ENCODE measurements at regions not wholly inside any gene's neighbourhood (a gene's known extent, or its start where the extent isn't known, plus 50 kb on each side); places are given as distances from the start of the nearest gene placed in this dataset.
"Not testable (repeated sequence)": the region's sequence is repeated elsewhere in the genome, so short reads cannot be mapped to it uniquely, and the experiment has no call there.

DNA sequence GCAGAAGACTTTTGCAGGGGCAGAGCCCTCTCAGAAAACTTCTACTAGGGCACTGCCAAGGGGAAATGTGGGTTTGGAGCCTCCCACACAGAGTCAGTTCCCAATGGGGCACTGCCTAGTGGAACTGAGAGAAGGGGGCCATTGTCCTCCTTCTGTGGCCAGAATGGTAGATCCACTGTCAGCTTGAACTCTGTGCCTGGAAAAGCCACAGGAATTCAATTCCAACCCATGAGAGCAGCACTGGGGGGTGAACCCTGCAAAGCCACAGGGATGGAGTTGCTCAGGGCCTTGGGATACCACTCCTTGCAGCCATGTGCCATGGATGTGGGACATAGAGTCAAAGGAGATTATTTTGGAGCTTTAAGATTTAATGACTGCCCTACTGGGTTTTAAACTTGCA is 262.2 kb upstream of the SEMA3C start:
- DNase-seq (ENCODE audit: low spot score): no peak

DNA sequence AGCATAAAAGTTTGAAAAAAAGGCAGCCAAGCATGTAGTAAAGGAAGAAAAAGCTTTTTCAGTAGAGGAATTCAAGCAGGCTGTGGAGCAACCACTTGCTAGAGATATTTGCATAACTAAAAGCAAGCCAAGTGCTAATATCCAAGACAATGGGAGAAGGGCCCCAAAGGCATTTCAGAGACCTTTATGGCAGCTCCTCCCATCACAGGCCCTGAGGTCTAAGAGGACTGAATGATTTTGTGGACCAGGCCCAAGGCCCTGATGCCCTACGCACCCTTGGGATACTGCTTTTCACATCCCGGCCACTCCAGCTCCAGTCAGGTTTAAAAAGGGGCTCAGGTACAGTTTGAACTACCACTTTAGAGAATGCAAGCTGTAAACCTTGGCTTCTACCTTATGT is 261.7 kb upstream of the SEMA3C start:
- DNase-seq (ENCODE audit: low spot score): no peak

DNA sequence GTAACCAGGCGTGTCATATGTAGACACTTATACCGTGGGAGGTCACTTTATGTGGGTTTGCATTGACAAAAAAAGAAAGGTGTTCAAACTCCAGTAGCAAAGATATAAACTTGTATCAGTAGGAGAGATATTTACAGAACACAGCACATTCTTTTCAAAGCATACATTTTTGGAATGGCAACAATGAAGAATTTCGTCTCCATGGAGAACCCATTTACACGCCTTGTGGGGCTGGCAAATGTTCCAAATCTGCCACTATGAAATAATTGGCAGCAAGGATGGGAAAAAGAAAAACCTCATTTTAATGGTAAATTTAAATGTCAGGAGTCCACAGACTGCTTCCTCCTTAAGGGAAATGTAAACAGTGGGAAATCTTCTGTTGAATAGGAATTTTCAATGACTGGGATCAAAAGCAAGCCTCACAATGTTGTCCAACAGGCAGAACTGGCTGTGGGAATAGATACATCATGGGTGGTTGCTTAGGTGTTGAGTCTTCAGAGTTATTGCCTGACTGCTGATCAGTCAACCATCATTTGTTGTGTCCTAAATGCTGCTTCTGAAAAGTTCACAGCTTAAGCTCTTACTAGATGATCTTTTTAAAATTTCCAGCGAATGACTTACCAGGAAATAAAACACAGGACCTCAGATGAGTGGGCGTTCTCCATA is 256.6 kb upstream of the SEMA3C start:
- DNase-seq (ENCODE audit: low spot score): no peak

DNA sequence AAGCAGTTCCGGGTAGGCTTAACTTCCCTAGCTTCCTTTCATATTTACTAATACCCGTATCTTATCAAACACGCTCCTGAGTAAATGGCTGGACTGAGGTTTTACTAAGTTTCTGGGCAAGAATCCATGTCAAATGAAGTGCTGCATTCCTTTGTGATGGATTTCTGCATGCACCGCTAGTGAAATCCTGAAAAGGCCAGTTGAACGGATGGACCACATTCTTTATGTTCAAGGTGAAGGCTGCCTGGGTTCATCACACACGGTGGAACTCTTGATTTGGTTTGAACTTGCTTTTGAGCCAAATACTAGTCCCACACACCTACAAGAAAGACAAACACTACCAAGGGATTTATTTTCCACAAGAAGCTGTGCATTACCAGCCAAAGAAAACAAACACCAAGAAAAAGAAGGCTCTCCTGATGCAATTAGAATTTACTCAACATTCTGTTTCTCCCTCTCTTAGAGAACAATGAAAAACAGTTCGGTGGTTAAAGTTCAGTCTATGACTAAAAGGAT is 255.0 kb upstream of the SEMA3C start:
- DNase-seq (ENCODE audit: low spot score): no peak

DNA sequence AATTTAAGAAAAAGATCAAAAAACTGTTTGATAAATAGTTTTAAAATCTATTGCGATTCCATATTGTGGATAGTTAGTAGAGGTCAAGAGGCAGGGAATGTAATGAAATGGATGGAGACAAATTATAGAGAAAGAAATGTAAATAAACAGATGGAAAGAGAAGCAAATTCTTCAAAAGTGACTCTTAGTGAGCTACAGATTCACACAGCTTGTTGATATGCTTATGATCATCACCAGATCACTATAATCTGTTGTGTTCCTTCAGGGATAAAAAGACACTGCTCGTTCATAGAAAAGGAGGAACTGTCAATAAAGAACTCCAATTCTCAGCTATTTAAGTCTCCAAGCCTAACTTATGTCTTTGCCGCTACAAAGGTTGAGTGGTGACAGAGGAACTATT is 251.4 kb upstream of the SEMA3C start:
- no peak for DNase-seq (ENCODE audit: low spot score)

DNA sequence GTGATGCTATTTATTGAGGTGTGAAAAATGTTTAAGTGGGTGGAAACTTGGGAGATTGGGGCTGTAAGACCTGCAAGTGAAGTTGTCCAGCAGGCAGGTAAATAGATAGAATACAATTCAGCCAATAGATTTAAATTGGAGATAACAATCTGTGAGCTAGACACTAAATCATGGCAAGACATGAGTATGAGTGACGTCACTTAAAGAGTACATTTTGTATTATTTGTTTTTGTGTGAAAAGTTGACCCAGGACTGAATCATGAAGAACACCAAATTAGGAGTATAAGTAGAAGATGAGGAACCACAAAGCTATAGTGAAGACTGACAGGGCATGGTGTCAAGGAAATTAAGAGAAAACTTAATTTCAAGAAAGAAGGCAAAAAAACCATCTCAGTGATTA is 249.1 kb upstream of the SEMA3C start:
- DNase-seq (ENCODE audit: low spot score): no peak

DNA sequence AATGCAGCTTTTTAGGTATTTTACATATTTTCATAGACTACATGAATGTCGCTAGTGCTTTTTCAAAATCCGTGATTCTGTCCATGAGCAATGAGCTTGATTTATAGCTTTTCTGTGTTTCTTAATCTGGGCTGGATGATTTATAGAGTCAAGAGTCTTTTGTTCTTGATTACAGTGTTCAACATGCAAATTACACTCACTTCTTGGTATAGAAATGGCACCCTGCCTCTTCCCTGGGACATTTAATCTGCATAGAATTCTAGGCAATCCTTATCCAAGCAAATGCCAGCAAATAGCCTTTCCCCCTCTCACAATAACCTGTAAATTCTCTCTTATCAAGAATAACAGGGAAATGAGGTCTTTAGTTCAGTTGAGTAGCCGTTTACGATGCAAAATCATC is 246.2 kb upstream of the SEMA3C start:
- no peak for DNase-seq (ENCODE audit: low spot score)

DNA sequence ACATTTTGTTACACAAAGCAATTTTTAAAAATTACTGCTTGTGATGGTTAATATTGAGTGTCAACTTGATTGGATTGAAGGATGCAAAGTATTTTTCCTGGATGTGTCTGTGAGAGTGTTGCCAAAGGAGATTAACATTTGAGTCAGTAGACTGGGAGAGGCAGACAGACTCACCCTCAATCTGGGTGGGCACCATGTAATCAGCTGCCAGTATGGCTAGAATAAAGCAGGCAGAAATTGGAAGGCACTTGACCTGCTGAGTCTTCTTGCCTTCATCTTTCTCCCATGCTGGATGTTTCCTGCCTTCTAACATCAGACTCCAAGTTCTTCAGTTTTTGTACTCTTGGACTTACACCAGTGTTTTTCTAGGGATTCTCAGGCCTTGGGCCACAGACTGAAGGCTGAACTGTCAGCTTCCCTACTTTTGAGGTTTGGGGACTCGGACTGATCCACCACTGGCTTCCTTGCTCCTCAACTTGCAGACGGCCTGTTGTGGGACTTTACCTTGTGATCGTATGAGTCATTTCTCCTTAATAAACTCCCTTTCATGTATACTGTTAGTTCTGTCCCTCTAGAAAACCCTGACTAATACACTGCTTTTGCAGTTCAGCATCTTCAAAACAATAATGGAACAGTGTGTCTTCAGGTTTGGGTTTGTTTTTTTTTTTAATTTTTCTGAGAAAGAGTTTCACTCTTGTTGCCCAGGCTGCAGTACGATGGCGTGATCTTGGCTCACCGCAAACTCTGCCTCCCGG is 244.1 kb upstream of the SEMA3C start:
- no peak for DNase-seq (ENCODE audit: low spot score)

DNA sequence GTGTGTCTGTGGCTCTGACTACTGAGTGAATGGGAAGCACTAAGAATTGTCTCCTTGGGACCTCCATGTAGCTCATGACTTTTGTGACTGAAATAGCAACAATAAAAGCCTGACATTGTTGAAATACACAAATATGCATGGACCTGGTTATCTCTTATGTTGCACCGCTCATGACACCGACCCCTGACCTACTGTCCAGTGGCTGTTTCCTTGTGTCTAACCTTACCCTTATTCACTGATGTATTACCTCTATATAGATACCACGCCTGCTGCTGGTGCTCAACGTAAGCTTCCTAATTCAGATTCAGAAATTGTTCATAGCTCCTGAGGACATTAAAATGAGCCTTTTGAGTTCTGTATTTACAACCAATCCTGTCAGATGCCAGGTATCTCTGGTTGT is 243.4 kb upstream of the SEMA3C start:
- DNase-seq (ENCODE audit: low spot score): no peak

DNA sequence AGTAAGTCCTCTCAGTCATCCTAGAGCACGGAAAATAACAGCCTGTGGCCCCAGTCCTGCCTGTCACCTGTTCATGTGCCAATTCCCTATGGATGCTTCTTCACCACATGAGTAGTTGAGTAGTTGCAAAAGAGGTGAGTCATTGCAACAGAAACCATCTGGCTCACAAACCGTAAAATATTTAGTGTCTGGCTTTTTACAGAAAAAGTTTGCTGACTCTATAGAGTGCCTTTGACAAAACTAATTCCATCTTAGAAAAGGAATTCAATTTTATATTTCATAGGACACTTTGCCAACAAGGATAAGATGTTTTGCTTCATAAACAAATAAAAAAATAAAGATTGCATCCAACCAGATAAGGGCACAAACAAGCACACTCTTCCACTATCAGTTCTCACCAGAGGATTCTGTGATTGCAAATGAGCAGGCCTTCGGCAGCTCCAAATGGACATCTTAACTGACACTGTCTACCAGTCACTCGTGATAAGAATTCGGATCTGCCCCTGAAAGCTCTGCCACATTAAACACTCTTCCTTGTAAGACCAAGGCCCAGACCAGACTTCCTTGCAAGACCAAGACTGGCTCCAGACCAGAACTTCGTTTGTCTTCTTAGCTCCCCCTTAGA is 242.7 kb upstream of the SEMA3C start:
- DNase-seq (ENCODE audit: low spot score): peak; percentile 62

DNA sequence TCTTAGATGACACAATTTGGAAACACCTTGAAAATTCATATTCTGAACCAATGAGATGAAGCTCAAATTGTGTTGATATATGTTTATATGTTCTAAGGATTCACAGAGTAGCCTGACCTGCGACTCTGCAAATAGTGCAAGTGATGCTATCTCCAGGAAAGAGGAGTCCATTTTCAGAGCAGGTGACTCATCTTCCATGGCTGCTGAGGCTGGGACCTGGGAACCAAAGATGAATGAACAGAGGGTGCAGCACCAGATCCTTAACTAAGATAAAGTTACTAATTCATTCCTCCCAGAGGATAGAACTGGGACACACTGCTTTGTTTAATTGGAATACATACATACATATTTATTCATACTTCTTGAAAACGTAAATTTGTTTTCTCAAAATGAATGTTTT is 240.6 kb upstream of the SEMA3C start:
- DNase-seq (ENCODE audit: low spot score): no peak

DNA sequence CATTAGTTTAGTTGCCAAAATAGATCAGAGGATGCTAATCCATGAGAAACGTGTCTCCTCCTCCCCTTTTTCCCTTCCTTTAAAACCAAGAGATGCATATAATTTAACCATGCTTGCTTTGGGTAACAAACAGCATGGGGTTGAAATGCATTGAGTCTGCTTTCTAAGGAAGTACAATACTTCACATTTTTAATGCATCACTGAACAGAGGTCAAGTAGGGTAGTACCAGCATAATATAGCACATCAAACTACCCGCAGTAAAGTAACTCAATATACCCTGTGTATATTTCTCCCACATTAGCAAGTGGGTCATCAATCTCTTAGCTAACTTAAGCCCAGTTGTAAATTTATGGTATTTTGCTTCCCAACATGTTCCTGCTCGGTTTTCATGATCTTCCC is 239.3 kb upstream of the SEMA3C start:
- no peak for DNase-seq (ENCODE audit: low spot score)

DNA sequence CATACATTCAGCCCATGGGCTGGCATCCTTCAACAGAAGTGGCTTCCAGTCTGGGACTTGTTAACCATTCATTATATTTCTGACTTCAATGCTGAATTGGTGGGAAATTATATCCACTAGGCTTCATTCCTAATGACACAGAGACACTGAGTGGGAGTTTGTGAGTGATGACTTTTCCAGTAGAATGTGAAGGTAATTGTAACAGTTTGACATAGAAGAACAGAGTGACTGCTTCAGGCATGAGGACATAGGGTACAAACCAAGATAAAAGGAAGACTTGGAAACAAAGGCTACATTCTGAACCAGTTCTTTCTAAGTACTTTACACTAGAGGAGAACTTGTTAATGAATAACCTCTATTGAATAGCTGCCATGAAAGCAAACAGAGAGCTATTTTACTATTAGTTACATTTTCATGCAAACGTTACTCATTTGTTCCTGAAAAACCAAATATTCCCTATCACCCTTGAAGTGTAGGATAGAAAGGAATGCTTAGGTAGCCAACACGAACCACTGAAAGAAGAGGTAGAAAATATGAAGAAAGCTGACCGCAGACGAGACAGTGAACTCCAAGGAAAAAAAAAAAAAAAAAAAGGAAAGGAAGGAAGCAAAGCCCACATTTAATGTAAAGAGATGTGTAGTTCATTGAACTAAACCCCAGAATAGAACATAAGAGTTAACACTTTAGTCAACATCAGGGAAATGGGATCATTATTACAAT is 237.0 kb upstream of the SEMA3C start:
- DNase-seq (ENCODE audit: low spot score): no peak

DNA sequence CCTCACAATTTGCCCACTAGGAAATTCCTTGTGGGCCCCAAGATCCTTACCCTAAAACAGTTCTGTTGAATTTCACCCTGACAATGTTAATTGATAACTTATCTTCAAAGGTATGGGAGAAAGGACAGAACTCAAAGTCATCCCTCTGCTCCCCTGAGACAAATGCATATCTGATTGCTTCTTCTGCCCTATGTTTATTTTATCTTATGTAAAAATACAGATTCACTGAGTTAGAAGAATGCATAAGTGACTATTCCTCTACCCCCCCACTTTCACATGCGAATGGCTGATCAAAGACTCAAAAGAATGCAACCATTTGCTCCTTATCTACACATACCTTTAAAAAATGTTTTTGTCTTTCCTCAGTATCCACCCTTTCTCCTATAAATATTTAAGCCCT is 235.7 kb upstream of the SEMA3C start:
- no peak for DNase-seq (ENCODE audit: low spot score)

DNA sequence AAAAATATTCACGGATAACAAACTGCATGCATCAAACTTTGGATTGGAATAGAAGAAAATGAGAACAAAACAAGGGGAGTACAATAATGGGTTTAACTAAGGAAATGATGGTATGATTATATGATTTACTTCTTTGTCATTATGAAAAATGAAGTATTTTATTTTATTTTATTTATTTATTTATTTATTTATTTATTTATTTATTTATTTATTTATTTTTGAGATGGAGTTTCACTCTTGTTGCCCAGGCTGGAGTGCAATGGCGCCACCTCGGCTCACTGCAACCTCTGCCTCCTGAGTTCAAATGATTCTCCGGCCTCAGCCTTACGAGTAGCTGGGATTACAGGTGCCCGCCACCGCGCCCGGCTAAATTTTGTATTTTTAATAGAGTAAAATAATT is 234.1 kb upstream of the SEMA3C start:
- not testable (repeated sequence) for DNase-seq (ENCODE audit: low spot score)

DNA sequence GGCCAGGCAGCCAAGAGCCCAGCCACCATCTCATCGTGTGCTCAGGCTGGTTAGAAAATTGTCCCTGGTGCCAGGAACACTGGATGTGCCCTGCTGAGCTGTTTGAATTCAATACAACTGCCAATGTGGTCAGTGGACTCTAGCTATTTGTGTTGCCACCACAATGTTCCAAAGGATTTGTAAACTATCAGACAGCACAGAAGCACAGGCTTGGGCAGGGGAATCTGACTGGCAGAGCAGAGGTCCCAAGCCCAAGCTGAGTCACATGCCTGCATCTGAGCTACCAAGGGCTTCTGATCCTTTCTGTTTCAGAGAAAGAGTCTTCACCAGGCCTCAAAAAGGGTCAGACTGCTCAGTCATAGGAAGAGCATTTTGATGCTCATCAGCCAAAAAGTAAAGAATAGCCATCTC is 232.1 kb upstream of the SEMA3C start:
- no peak for DNase-seq (ENCODE audit: low spot score)

DNA sequence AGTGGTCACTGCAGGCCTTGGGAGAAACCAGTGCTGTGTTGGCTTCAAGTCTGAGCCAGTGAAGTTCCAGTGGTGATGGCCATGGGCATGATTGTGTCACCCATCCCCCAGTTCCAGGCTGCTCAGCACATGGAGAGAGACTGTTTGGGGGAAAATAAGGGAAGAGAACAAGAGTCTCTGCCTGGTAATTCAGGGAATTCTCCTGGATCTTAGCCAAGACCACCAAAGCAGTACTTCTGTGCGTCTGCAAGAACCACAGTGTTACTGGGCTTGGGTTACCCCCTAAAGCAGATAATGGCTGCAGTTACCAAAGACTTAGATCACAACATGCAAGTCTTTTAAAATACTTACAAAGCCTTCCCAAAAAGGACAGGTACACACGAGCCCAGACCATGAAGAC is 225.0 kb upstream of the SEMA3C start:
- DNase-seq (ENCODE audit: low spot score): no peak

DNA sequence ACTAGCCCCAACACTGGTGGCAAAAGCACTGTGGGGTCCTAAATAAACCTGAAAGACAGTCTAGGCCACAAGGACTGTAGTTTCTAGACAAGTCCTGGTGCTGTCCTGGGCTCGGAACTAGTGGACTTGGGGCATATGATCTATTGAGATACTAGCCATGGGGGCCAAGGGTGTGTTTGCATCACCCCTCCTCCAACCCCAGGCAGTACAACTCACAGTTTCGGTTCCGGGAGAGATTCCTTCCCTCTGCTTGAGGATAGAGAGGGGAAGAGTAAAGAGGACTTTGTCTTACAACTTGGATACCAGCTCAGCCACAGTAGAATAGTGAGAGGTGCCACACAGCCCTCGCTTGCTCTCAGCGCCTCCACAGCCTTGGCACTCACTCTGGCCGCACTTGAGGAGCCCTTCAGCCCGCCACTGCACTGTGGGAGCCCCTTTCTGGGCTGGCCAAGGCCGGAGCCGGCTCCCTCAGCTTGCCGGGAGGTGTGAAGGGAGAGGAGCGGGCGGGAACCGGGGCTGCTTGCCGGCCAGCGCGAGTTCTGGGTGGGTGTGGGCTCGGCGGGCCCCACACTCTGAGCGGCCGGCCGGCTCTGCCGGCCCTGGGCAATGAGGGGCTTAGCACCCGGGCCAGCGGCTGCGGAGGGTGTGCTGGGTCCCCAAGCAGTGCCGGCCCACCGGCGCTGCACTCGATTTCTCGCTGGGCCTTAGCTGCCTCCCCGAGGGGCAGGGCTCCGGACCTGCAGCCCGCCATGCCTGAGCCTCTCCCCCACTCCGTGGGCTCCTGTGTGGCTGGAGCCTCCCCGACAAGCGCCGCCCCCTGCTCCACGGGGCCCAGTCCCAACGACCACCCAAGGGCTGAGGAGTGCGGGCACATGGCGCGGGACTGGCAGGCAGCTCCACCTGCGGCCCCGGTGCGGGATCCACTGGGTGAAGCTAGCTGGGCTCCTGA is 222.7 kb upstream of the SEMA3C start:
- DNase-seq (ENCODE audit: low spot score): not testable (repeated sequence)

DNA sequence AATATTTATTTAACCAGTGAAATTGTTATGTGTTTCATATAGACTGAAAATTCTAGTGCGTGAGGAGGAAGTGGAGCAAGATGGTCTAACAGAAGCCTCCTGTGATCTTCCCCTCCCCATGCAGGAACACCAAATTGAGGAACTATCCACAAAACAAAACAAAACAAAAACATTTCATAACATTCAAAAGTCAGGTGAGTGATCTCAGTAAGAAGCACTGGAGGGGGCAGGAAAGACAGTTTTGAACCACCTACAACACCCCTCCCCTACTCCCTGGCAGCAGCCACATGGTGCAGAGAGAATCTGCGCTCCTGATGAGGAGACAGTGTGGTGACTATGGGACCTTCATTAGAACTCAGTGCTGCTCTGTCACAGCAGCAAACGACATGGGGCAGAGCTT is 221.9 kb upstream of the SEMA3C start:
- no peak for DNase-seq (ENCODE audit: low spot score)

DNA sequence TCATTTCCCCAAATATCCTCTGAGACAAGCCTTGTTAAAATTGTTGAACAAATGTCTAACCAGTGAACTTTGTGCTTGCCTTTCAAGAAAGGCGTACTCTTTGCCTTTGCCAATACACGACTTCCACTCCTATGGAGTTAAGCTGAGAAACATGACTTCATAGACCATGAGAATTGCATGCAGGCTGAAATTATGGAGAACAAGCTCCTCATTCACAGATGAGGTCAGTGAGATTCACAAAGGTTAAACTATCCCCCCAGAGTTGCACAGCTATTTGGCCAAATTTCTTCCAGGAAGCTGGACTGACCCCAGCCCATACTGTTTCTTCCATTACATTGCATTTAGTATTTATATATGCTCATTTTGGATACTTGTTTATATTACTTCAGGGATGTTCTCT is 221.4 kb upstream of the SEMA3C start:
- DNase-seq (ENCODE audit: low spot score): no peak

DNA sequence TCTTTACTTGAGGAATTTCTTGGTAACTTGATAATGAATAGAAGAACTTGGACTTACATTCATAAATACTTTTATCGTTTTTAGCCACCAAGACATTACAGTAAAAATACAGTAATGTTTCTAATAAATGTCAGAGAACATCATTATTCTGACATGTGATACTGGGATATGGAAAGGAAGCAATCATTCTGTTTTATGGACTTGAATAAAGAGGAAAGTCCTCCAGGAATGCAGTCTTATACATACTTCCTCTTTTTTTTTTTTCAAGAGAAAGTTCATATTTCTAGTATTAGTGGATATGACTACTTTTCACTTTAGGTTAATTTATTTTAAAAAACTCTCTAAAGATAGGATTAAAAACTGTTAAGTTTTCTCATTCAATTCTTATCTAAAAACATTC is 220.0 kb upstream of the SEMA3C start:
- DNase-seq (ENCODE audit: low spot score): no peak

DNA sequence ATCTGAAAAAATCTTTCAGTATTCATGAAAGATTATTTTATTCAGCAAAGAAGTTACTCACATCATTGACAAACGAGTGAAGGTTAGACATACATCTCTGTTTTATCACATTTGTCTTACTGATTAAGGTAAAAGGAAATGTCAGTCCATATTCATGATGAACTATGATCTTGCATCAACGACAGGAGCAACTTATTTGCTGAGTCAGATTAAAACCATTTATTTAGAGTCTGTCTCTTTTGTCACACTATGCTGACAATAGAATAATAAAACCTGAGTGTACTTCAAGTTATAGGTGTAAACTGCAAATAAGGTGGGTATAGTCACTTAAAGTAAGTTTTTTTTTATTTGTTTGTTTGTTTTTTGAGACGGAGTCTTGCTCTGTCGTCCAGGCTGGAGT is 216.5 kb upstream of the SEMA3C start:
- no peak for DNase-seq (ENCODE audit: low spot score)

Measured in hepatic stellate cell (primary cell).